ENCODE measurements at regions not wholly inside any gene's neighbourhood (a gene's known extent, or its start where the extent isn't known, plus 50 kb on each side); places are given as distances from the start of the nearest gene placed in this dataset.

- DNase-seq, result no peak
Measured at GRCh38 chr2:111679202-111679601, 204.8 kb downstream of the ANAPC1 start.

- no peak for DNase-seq
Measured at GRCh38 chr2:111684611-111685010, 199.4 kb downstream of the ANAPC1 start.

- DNase-seq, result no peak
Measured at GRCh38 chr2:111685342-111685741, 198.7 kb downstream of the ANAPC1 start.

GRCh38 chr2:111686994-111687393 lies 197.0 kb downstream of the ANAPC1 start:
- no peak for DNase-seq

GRCh38 chr2:111687911-111688310 lies 196.1 kb downstream of the ANAPC1 start:
- no peak for DNase-seq

- no peak for DNase-seq
Measured at GRCh38 chr2:111688482-111688881, 195.5 kb downstream of the ANAPC1 start.

GRCh38 chr2:111689174-111689573 lies 194.8 kb downstream of the ANAPC1 start:
- DNase-seq, result no peak

GRCh38 chr2:111689941-111690340 lies 194.1 kb downstream of the ANAPC1 start:
- no peak for DNase-seq

GRCh38 chr2:111691164-111691875 lies 192.7 kb downstream of the ANAPC1 start:
- DNase-seq, result peak; percentile 74

- no peak for DNase-seq
Measured at GRCh38 chr2:111692311-111692710, 191.7 kb downstream of the ANAPC1 start.

- DNase-seq, result peak; percentile 99
Measured at GRCh38 chr2:111694700-111695101, 189.3 kb downstream of the ANAPC1 start.

- no peak for DNase-seq
Measured at GRCh38 chr2:111695441-111696007, 188.5 kb downstream of the ANAPC1 start.

GRCh38 chr2:111696226-111696625 lies 187.8 kb downstream of the ANAPC1 start:
- DNase-seq, result no peak

GRCh38 chr2:111697560-111697959 lies 186.4 kb downstream of the ANAPC1 start:
- DNase-seq, result no peak

- DNase-seq, result no peak
Measured at GRCh38 chr2:111698089-111698488, 185.9 kb downstream of the ANAPC1 start.

GRCh38 chr2:111698743-111699554 lies 185.0 kb downstream of the ANAPC1 start:
- DNase-seq, result peak; percentile 98

GRCh38 chr2:111701266-111701665 lies 182.7 kb downstream of the ANAPC1 start:
- no peak for DNase-seq

GRCh38 chr2:111701798-111702118 lies 182.2 kb downstream of the ANAPC1 start:
- DNase-seq, result no peak

- DNase-seq, result no peak
Measured at GRCh38 chr2:111702119-111702803, 181.7 kb downstream of the ANAPC1 start.

- no peak for DNase-seq
Measured at GRCh38 chr2:111702804-111703196, 181.2 kb downstream of the ANAPC1 start.

- DNase-seq, result no peak
Measured at GRCh38 chr2:111703759-111704158, 180.2 kb downstream of the ANAPC1 start.

GRCh38 chr2:111704246-111704645 lies 179.7 kb downstream of the ANAPC1 start:
- no peak for DNase-seq

- no peak for DNase-seq
Measured at GRCh38 chr2:111705239-111705638, 178.8 kb downstream of the ANAPC1 start.

Measured in NCI-H446 treated with DMSO at 0.1 percent for 48 hours (cell line).